NCI-H1048 (cell line): ENCODE measurements at regions not wholly inside any gene's neighbourhood (a gene's known extent, or its start where the extent isn't known, plus 50 kb on each side); places are given as distances from the start of the nearest gene placed in this dataset.

ENCODE experiments used
- DNase-seq: peaks from one replicate; lab custom pipeline; 2025; lab: John Stamatoyannopoulos, UW

GRCh38 chr2:67709835-67710234, 312.7 kb downstream of the ETAA1 start:
- no peak for DNase-seq

DNA sequence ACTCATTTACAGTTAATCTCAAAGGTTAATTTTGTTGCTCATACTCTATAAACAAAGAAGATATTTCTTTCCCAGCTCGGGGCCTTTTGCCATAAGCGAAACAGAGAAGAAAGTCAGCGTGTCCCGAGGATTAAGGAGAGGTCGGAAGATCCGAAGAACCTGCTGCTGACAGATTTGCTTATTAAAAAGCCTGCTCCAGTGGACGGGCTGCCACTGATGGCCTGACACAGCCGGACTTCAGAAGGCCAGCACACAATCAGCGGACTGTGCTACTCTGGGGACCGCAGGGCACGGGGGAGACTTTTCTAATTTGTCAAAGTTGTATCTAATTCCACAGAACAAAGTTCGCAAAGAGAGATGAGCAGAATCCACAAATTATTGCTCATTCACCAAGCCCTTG, 315.4 kb downstream of the ETAA1 start:
- DNase-seq: no peak

GRCh38 chr2:67713376-67713775, 316.2 kb downstream of the ETAA1 start:
- no peak for DNase-seq

GRCh38 chr2:67716895-67717396, 319.8 kb downstream of the ETAA1 start:
- no peak for DNase-seq

- DNase-seq: no peak
Measured at GRCh38 chr2:67717692-67718091, 320.6 kb downstream of the ETAA1 start.

- DNase-seq: no peak
Measured at GRCh38 chr2:67719351-67719750, 322.2 kb downstream of the ETAA1 start.

- no peak for DNase-seq
Measured at GRCh38 chr2:67721516-67721915, 324.4 kb downstream of the ETAA1 start.

DNA sequence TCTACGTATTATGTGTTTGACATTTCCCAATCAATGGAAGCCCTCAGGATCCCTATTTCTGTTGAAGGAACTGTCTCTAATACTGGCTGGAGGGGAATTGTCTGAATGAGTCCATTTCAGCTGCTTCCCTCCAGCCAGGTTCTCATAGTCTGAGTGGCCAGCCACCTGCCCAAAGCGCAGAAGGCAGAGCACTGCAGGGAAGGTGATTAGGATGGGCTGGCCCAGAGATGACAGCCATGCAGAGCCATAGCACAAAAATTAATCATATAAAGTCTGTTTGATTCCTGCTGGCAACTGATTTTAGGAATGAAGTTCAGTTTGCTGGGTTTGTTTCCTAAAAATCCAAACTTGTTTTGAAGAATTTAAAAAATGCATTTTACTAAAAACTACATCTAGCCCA, 327.1 kb downstream of the ETAA1 start:
- no peak for DNase-seq

DNA sequence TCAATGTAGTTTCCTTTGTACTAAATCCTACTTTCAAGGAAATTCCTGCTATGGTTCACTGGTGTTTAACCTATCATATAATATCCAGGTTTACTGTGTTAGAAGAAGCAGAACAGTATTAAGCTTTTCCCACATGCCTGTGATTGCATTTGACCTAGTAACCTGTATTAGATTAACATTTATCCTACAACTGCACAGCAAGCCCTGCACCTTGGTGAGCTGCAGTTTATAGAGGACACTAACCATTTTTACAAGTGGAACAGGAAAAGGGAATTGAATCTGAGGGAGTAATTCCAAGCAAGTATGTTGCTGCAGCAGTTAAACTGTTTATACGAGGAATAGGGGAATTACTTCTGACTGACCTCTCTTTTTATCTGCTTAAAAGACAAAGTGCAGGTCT, 328.6 kb downstream of the ETAA1 start:
- DNase-seq: no peak

DNA sequence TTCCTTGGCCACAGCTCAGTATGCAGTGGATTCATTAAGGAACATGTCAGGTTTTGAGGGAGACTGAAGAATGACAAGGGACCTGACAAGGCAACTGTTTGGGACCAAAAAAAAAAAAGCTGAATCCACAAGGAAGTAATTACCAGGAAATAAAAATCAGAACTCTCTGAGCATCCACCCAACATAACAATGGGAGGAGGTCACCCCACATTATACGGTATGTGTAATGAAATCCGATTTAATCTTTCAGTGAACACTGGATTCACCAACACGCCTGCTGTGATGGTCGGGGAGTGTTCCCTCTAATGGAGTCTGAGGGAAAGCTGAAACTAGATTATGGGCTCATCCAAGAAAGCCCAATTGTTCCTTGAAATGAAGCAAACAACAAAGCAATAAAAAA, 329.3 kb downstream of the ETAA1 start:
- DNase-seq: no peak

GRCh38 chr2:67727131-67727530, 330.0 kb downstream of the ETAA1 start:
- no peak for DNase-seq

DNA sequence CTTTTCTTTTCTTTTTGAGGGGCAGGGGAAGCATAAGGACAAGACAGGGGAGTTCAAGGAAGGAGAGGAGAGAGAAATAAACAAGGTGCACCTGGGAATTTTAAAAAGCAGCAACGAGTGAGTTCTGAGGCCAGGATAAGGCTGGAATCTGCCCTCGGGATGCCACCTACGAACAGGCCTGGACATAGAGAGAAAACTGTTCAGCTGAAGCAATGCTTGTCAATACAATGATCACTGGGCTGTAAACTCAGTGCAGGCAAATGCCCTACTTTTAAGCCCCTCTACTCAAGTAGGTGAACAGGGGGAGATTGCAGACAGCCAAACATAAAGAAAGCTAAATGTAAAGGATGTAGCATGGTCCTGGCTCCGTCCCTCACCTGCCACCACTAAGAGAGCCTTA, 330.5 kb downstream of the ETAA1 start:
- DNase-seq: no peak

GRCh38 chr2:67729474-67729873, 332.3 kb downstream of the ETAA1 start:
- DNase-seq: no peak

DNA sequence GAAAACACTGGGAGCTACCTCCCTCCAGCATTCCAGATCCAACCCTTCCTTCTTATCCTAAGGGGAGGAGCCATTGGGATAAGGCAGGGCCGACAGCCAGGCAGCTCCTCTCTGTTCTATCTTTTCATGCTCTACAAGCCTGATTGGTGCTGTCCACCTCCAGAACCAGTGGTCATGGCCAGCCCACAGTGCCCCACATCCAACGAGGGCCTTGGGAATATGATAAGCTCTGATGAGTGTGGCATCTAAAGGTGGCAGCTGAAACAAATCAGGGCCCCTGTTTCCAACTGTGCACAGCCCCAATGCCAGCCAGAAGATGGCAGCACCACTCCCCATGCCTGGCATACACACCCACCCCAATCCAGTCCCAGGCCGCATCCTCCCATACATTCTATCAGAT, 329.3 kb downstream of the C1D start:
- DNase-seq: no peak

DNA sequence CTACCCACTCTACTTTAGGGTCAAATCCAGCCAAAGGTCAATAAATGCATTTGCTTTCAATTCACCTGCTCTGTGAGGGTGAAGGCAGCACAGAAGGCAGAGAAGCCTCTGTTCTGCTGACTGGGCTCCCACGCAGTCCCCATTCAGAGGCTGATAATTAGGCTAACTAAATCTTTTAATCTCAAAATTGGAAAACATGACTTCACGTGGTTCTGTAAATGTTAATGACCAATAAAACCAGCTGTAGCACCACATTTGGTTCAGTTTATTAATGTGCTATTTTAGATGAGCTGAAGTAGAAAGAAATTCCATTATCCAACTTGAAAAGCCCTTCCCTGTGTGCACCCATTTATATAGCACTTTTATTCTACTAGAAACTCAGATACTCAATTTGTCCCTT, 310.6 kb downstream of the C1D start:
- no peak for DNase-seq

DNA sequence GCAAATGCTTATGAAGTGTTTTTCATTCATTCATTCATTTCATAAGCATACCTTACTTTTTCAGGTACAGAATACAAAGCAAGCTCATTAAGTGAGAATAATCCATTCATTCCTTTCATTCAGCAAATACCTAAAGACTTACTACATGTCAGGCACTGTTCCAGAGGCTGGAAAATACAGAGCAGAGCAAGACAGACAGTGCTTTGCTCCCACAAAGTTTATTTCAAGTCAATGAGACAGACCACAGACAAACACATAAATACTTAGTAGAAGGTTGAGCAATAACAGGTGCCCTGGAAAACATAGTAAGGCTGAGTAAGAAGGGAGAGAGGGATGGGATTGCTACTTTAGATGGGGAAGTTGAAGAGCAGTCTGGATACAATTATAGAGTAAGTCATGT, 309.8 kb downstream of the C1D start:
- DNase-seq: no peak

GRCh38 chr2:67755156-67755882, 307.5 kb downstream of the C1D start:
- DNase-seq: no peak

- DNase-seq: no peak
Measured at GRCh38 chr2:67760995-67761394, 301.8 kb downstream of the C1D start.

- no peak for DNase-seq
Measured at GRCh38 chr2:67771380-67771779, 291.4 kb downstream of the C1D start.

GRCh38 chr2:67772216-67773170, 290.3 kb downstream of the C1D start:
- DNase-seq: no peak

DNA sequence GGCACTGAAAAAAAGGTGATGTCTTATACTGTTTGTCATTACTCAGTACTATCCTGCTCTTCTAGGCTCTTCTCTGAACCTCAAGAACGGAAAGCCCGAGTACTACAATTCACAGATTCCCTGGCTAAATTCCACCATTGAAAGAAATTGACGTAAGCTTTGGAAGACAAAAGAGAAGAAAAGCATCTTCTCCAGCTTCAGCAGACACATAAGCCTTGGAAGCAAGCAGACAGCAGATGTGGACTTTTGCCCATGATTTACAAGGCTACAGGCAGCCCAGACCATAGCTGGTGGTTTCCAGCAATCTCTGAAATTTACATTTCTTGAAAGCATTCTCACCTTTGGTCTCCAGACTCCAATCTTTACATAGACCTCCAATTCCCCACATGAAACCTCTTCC, 289.0 kb downstream of the C1D start:
- no peak for DNase-seq

GRCh38 chr2:67776276-67776675, 286.5 kb downstream of the C1D start:
- no peak for DNase-seq

- no peak for DNase-seq
Measured at GRCh38 chr2:67777010-67777409, 285.8 kb downstream of the C1D start.
